Stimulated activated naive CD8-positive, alpha-beta T cell treated with anti-CD3 and anti-CD28 coated beads, Interleukin-15, Interleukin-2, amounts not matched to agents 100 U/mL and 50 U/mL, for 24 hours (primary cell): ENCODE measurements at regions not wholly inside any gene's neighbourhood (a gene's known extent, or its start where the extent isn't known, plus 50 kb on each side); places are given as distances from the start of the nearest gene placed in this dataset.

Experiments
- ATAC-seq: fragments of 150-1000 bp; cut with Tn5 transposase; one replicate; pipeline ENCODE4 v1.10.0; 2021
- DNase-seq: peaks from one replicate; pipeline ENCODE4 v3.0.0; 2021

DNA sequence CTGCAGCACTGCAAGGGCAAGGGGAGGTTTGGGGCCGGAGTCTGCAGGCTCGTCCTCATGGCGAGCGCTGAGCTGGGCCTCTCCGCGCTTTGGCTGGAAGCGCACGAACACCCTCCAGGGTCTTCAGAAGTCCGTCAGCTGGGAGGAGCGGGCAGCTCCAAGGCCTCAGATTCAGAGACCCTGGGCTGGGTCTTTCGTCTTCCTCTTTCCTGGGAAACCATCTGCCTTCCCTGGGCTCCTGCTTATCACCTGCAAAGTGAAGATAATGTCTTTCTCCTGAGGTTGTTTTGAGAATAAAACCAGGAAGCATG lies 525.6 kb downstream of the BRD1 start:
- ATAC-seq (no peak), DNase-seq (no peak)

DNA sequence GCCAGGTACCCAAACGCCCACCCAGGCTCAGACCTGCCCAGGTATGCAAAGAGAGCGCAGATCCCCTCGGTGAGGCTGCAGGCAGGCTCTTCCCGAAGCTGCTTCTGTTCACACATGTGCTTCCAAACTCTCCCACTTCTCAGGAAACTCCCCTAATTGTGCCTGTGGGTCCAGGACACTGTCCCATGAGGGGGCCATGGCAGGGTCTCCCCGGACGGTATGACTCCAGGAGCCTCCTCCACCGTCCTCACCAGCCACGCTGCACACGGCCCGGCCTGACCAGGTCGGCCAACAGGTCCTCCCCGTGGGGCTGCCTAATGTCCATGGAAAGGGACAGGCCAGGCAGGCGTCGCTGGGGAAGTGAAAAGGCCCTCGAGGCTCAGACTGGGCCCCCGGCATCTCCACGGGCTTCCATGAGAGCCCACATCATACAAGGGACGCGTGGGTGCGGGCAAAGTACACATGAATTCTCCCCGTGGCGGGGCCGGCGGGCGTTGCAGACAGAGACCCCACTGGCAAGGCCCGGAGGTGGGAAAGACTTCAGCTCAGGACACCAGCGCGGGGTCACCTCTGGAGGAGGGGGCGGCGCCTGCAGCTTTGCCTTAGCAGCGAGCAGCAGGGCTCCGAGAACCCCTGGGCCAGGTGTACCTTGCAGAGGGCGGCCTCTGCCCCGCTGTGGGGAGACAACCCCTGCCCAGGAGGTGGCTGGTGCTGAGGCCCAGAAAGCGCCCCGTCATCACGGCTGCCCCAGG lies 526.1 kb downstream of the BRD1 start:
- no peak for ATAC-seq
- DNase-seq: no peak

DNA sequence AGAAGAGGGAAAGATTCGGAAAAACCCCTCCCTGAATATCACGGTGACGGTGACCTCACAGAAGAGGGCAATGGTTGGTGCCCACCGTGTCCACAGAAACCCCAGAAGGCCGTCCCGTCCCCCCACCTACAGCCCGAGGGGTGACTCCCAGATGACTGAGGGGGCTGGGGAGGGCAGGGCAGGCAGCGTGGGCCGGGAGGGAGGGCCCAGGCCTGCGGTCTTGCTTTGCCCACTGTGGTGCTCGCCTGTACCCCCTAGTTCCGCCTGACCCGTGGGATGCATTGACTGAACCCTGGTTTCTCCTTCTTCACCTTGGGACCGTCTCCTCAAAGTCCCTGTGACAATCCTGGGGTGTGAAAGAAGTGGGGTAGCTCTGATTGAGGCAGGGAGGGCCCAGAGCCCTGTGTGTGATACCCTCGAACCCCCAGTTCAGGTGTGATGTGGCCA lies 526.7 kb downstream of the BRD1 start:
- no peak for ATAC-seq
- DNase-seq: no peak

DNA sequence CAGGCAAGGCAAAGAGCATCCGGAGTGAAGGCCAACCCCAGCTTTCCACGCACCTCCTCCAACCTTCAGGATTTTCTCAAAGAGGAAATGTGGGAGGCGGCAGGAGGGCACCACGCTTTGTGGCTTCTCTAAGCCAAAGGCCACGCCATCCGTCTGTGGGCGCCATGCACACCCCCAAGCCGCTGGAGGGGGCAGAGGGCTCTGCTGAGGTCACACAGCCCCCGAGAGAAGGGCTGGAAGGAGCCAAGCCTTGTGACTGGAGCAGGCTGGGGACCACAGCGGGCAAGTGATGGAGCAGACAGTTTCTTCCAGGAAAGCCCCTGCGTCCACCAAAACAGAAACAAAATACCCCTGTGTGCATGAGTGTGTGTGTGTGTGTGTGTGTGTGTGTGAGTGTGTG lies 527.4 kb downstream of the BRD1 start:
- ATAC-seq (no peak), DNase-seq (no peak)

DNA sequence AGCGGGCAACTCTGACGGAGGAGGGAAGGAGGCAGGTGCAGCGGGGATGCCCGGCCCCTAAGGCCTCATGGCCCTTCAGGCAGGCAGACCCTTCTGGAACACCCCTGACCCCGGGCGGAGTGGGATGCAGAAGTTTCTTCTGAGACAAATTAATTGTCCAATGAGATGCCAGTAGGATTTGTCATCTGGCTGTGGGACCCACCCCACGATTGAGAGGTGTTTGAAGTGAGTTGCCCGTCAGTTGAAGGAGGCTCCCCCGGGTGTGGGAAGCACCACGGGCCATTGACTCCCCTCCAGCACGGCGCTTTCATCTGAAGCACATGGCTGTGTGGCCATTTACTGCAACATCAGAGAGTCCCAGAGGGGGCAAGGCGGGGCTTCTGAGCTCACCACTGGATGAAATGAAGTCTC lies 527.8 kb downstream of the BRD1 start:
- DNase-seq: no peak

DNA sequence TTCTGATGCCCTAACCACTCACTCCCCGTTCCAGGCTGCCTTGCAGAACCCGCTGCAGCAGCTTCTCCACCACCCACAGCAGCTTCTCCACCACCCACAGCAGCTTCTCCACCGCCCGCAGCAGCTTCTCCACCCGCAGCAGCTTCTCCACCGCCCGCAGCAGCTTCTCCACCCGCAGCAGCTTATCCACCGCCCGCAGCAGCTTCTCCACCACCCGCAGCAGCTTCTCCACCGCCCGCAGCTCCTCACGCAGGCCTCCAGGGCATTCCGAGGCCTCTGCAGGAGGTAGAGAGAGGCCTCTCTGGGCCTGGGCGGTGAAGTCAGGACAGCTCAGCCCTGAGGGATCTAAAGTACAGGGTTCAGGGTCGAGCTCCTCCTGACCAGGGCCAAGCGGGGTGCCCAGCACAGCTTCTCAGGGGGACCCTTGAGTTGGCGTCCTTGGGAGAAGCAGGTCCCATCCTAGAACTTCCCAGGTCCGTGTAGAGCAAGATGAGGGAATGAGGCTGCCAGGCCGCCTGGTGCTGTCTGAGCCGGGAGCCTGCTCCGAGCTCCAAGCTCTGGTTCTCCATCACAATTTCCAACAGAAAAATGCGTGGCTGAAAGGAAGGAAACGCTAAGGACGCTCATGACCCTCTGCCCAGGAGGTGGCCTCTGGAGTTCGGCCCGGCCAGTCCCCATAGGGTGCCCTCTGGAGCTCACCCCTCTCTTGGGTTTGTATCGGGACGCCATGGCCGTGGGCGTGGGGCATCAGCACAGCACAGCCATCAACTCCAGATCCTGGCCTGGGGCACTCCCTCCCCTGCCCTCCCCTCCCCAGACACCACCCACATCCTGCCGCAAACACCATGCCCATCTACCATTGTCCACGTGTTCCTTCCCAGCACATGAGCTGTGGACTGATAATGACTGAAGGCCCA lies 528.6 kb downstream of the BRD1 start:
- DNase-seq (no peak), ATAC-seq (no peak)

More for the DNA sequence above, 527.8 kb downstream of the BRD1 start:
- no peak for ATAC-seq

DNA sequence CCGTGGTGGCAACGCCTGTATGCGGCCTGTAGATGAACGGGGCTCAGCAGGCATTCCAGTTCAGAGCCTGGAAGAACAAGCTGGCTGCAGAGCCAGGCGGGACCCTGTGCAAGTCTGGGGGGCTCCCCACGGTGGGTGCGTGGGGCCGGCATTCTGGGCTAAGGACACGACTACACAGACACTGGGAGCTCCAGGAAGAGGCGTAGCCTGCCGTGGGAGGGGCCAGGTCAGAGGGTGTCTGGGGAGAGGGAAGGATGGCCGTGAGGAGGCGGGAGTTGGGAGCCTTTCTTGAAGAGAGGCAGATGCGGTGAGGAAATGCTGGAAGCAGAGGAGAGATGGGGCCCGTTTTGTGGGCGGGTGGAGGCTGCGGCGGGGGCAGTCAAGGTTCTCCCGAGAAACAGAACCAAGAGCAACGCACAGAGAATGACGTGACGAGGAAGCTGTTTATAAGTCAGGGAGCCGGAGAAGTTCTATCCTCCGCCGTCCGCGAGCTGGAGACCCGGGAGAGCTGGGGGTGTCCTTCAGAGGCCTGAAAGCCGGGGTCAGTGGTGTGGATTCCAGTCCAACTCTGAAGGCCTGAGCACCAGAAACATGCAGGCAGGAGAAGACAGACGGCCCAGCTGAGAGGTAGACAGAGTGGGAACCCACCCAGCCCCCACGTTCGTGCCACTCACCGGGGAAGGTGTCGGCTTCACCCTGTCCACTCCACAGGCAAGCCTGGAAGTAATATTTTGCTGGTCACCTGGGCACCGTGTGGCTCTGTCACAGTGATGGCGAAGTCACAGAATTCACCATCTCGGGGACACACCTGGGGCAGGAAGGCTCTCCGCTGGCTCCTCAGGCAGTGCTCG lies 529.6 kb downstream of the BRD1 start:
- DNase-seq: no peak
- no peak for ATAC-seq

DNA sequence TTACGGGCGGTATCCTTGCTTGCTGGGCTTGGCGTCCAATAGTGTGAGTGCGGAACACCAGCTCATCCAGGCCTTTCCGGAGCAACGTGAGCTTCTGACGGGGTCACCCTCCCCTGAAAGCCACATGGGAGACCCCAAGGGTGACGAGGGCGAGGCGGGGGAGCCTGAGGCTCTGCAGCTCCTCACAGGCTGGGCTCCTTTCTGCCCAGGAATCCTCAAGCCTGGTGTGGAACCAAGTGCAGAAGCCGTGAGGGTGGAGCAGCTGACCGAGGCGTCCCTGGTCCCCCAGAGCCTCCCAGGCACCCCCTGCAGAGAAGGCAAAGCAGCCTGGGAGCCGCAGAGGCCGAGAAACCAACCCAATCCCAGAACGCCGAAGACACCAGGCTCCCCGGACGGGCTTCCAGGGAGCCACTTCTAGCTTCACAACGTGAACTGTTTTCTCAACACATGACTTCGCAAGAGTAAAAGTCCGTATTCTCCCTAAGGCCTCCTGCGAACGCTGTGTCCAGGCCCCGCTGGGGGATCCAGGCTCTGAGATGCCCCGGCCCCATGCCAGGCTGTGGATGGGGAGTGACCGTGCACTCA lies 530.3 kb downstream of the BRD1 start:
- ATAC-seq (no peak), DNase-seq (no peak)

DNA sequence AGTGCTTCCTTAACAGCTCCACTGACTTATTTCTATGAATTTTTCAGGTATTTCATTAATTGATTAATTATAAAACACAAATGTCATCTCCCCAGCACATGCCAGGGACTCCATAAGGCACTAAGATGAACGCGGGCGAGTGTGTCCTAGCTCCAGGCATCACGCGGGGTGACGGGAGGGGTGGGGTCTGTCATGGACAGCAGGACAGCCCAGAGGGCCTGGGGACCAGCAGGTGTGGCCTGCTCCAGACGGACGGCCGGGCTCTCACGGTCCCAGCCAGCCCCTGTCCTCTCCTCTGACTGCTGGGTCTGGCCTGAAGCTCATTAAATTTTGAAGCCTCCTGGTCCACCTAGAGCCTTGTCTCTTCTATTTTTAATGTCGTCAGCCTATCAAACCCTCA lies 531.1 kb downstream of the BRD1 start:
- ATAC-seq (no peak), DNase-seq (no peak)

DNA sequence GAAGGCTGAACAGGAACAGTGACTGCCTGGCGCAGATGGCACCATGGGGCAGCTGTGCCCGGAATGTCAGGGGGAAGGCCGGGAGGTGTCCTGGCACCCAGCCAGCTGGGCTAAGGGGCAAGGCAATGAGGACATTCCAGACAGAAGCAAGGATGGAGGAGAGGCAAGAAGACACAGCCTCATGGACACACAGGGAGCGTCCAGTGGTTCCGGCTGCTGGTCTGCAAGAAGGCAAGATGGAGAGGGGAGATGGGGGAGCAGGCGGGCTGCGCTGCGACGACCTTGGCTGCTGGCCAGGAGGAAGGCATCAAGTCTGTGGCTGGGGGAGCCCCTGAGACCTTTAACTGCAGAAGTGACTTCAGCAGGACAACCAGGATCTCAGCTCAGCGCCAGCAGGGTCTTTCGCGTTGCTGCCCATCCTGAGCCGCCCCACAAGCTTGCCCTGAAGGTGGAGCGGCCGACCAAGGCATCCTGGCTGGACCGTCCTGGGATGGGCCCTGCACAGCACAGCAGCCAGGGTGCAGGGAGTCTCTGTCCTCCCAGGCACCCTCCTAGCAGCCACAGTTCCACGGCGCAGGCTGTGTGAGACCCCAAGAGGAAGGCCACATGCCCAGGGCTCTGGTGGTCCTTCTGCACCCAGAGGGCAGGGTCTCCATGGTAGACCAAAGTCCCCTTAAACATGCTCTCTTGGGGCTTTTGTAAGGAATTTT lies 531.7 kb downstream of the BRD1 start:
- no peak for DNase-seq
- ATAC-seq: no peak

DNA sequence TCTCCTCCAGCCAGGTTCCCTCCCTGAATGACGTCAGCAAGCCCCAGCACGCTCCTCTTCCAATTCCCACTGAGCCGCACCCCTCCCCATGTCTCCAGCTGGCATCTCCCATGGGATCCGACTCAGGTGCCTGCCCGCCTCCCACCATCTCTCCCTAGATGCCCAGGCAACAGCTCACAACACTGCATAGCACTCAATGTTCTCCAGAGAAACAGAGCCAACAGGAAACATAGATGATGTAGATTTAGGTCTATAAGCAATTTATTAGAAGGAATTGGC lies 532.3 kb downstream of the BRD1 start:
- no peak for ATAC-seq
- DNase-seq: no peak

DNA sequence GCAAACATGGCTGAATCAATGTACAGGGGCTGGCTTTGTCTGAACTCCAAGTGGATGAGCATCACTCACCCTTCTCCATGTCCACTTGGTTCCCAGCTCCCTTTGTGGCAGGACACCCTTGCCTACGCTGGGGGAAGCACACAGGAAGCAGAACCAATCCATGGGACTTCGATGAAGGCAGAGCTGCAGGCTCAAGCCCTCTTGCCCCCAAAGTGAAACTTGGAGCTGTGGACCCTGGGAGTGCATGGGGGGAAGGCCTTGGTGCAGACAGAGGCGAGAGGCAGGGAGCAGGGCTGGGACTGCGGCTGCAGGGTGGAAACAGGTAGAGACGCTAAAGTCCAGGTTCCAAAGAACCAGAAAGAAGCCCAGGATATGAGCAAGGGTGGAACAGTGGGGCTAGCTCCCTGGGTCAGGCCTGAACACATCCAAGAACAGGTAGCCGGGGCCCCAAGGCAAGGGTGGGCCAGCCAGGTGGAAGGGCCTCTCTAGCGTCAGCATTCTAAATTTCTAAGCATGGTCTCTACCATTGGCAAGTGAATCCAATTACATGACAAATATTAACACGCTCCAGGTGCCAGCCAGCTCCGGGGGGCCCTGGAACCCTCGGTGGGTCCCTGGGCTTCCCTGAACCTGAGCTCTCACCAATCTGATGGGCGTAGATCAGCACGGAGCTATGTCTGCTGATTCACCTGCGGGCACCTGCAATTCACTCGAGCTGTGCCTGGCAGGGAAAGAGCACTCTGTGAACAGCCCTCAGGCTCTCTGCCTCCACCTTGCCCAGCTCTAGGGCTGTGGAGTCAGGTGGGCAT lies 532.8 kb downstream of the BRD1 start:
- DNase-seq (no peak), ATAC-seq (no peak)

DNA sequence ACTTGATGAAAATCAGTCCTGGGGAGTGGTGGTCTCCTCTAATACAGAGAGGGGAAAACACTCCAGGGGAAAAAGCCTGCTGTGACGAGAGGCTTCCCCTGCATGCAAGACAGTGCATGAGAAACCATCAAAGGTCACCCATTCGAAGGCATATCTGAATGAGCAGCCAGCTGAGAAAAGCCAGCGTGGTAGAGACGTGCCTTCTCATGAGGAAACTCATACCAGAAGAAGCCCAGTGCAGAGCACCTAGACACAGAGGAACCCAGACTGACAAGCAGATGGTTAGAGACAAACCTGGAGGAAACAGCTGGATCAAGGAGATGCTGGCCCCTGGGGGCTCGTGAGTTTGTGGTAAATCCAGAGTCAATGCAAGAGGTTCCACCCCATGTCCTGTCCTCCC lies 534.8 kb downstream of the BRD1 start:
- DNase-seq (no peak), ATAC-seq (no peak)

DNA sequence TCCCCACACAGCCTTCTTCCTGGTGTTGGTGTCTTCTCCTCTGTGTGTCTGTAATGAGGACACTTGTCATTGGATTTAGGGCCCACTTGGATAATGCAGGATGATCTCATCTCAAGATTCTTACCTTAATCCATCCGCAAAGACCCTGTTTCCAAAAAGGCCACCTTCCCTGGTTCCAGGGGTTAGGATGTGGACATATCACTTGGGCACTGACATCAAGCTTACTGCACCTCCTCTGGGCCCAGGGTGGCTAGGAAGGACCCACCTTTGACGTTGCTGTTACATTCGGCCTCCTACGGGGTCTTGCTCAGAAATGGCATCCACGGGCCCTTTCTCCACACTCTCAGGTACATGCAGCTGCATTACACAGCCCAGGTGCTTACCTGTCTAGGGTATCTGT lies 535.9 kb downstream of the BRD1 start:
- no peak for ATAC-seq
- DNase-seq: no peak

DNA sequence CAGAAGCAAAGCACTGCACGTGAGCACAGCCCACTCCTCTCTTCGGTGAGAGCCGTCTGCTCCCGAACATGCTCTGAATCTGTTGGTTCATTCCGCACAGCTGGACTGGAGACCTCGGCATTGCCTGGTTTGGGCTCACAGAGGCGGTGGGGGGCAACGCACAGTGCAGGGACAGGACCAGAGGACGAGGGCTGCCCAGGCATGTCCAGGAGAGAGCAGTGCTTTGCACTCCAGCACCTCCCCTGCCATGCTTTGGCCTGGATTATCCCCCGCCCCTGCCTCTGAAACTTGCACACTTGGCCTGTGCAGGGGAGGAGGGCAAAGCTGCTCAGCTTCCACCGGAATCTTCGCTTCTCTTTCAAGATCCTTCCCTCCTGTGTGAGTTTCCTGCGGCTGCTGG lies 536.5 kb downstream of the BRD1 start:
- no peak for DNase-seq
- no peak for ATAC-seq

DNA sequence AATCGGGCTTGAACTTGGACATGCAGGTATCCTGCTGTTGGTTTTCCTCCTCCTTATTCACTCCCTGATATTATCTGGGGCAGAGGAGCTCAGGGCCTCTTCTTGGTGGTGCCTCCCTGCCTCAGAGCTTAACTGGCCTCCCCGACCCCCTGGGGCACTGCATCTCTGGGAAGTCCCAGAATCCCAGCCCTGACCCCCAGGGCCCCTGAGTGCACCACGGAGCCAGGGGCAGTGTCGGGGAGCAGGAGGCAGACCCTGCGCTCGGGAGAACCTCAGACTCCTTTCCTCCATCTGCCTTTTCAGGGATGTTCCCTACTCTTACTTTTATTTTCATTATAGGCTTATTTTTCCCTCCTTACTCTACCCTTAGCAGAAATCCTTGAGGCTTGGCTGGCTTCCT lies 537.0 kb downstream of the BRD1 start:
- DNase-seq (no peak), ATAC-seq (no peak)

DNA sequence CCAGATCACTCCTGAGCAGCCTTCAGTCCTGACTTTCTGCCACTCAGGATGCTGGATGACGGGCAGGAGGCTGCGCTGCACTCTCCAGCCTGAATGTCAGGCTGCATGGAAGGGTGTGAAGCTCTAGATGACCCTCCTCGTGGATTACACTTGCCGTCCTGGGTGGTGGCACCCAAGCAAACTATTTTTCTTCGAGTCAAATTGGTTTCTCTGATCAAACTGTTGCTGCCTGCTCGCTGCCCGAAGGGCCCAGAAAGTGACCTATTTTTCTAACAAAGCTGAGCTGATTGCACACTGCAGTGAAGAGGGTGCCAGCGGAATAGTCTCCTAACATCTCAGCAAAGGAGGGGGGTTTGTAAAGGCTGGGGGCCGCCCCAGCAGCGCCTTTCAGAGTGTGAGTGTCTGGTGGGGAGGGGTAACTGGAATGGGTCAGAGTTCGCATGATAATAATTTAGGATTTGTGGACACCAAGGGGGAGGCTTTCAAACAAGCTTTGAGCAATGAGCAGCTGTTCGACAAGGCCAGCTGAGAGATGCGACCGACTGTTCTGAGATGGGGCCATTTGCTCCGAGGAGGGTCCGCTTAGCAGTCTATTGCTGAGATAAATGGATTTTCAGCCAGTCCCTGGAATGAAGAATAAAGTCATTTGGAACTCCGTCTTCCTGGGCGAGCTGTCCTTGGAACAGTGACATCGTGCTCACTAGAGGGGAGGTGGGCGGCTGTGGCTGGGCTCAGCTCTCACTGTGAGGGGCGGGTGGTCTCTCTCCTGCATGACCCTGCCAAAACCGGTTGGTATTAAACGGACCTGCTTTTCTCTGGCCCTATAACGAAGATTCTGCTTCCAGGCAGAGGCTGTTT lies 537.6 kb downstream of the BRD1 start:
- ATAC-seq: no peak
- no peak for DNase-seq

DNA sequence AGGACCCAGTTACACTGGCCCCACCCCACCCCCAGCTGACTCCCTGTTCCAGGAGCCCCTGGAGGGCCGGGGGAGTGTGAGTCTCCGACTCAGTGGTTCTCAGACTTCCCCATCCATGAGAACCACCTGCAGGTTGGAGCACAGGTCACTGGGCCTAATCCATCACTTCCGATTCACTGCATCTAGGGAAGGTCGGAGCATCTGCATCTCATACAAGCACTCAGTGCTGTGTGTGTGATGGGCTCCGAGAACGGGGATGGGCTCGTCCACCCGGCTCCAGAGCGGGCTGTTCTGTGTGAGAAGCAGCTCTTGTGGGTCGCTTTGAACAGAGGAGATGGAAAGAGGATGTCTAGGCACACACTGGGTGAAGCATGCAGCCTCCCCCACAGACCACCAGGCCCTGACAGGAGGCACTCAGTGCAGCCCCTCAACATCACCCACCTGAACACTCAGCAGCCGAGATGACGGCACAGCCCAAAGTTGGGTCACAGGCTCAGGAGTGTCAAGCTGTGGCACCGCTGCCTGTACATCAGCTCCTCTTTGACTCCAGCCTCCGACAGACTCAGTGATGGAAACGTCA lies 541.4 kb downstream of the BRD1 start:
- ATAC-seq: no peak
- no peak for DNase-seq

DNA sequence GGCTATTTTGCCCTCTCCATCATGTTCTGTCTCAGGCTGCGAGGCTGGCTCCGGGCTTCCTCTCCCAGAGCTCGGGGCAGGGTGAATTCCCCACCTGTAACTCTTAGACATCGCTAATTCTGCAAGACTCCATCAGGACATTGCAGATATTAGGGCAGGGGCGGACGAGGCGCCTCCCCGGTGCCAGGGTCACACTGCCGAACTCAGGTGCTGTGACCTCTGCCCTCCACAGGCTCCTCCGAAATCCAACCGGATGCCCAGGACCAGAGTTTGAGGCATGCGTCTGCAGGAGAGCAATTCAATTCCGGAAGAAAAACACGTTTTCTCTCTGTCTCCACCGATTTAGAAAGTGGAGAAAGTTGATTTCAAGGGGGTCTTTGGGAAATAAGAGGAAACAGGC lies 542.7 kb downstream of the BRD1 start:
- no peak for ATAC-seq
- DNase-seq: no peak
